K562 (cell line): ENCODE measurements at regions not wholly inside any gene's neighbourhood (a gene's known extent, or its start where the extent isn't known, plus 50 kb on each side); places are given as distances from the start of the nearest gene placed in this dataset.

Experiments
- ATAC-seq: fragments of 200-7000 bp; cut with Tn5 transposase; 3 replicates; pipeline ENCODE4 v1.9.1; 2020; ENCODE audit warnings: moderate library complexity
- BruUV-seq: library from RNA; stranded (reverse); fragments of 400-500 nt; replicated peaks from 2 replicates; lab custom pipeline; 2021; lab: Mats Ljungman, UMichigan
- CTCF ChIA-PET: fragments of 300-600 bp; formaldehyde crosslinking; extraction: SDS; loops from one replicate; lab custom pipeline; 2021; ENCODE audit warnings: low intra/inter-chr PET ratio; lab: Yijun Ruan, JAX
- POLR2A ChIA-PET: fragments of 300-600, 350-650 bp; sonication (Branson Sonifier 250); formaldehyde crosslinking; extraction: SDS; loops from one replicate; lab custom pipeline; 2021; ENCODE audit warnings: antibody characterized with exemption, inconsistent platforms; lab: Yijun Ruan, JAX
- DNase-seq, 4 experiments: peaks; one replicate each; pipeline versions ENCODE4 v3.0.0 to v3.0.0-alpha.2; 2011 to 2018; ENCODE audit warnings: low spot score in 3 of 4, mixed read lengths in 3 of 4; ENCODE audit errors: extremely low read depth in 1 of 4
- FAIRE-seq: peaks from 2 replicates; lab custom pipeline; 2011; peaks lifted over from hg19 to GRCh38; lab: Jason Lieb, UNC
- H2AFZ ChIP-seq: 2 replicates; pipeline ENCODE4 v1.6.0; 2011; ENCODE audit warnings: low read depth, low read length, control low read depth, inconsistent platforms
- H3K27ac ChIP-seq: fragments of 200-600 bp; 3 replicates; pipeline ENCODE4 v1.8.0; 2011; ENCODE audit warnings: low read depth, mild to moderate bottlenecking, control low read depth, inconsistent platforms, low read length, moderate library complexity, mixed read lengths; ENCODE audit errors: extremely low read depth
- H3K27me3 ChIP-seq, 2 experiments: fragments of 300-600 bp in 1 of 2; 2 replicates in 1 of 2; 3 replicates in 1 of 2; pipeline versions ENCODE4 v1.6.0 to v1.8.0; 2011; ENCODE audit warnings: inconsistent platforms in 2 of 2, low read length in 2 of 2, mild to moderate bottlenecking in 1 of 2, mixed read lengths in 1 of 2, moderate library complexity in 1 of 2; ENCODE audit not compliant: control insufficient read depth in 2 of 2, insufficient read depth in 2 of 2
- H3K36me3 ChIP-seq: fragments of 300-600 bp; 3 replicates; pipeline ENCODE4 v1.8.0; 2011; ENCODE audit warnings: mild to moderate bottlenecking, low read length, inconsistent platforms; ENCODE audit not compliant: control insufficient read depth, insufficient read depth
- H3K4me1 ChIP-seq, 2 experiments: fragments of 200-600 bp in 1 of 2; replicated peaks in 1 of 2; 2 replicates in 1 of 2; 3 replicates in 1 of 2; pipeline versions ENCODE4 v1.5.1 to v1.8.0; 2011; ENCODE audit warnings: inconsistent platforms in 2 of 2, low read length in 2 of 2, mild to moderate bottlenecking in 1 of 2, mixed read lengths in 1 of 2, moderate library complexity in 1 of 2; ENCODE audit not compliant: control insufficient read depth in 2 of 2, insufficient read depth in 2 of 2
- H3K4me2 ChIP-seq: 2 replicates; pipeline ENCODE4 v1.6.1; 2011; ENCODE audit warnings: low read length, control low read depth, inconsistent platforms, mixed read lengths; ENCODE audit not compliant: insufficient read depth
- H3K4me3 ChIP-seq: fragments of 200-600 bp; sonication (generic), shearing (Covaris generic); 2 replicates; pipeline ENCODE4 v1.5.1; 2016; ENCODE audit warnings: control low read depth, inconsistent platforms
- H3K79me2 ChIP-seq: fragments of 200-600 bp; 3 replicates; pipeline ENCODE4 v1.8.0; 2011; ENCODE audit warnings: low read length, inconsistent platforms; ENCODE audit not compliant: control insufficient read depth, insufficient read depth
- H3K9ac ChIP-seq, 2 experiments: 2 replicates each; pipeline versions ENCODE4 v1.6.0 to v1.6.1; 2011; ENCODE audit warnings: low read depth in 2 of 2, low read length in 2 of 2, control low read depth in 1 of 2, inconsistent platforms in 1 of 2, mild to moderate bottlenecking in 1 of 2, mixed read lengths in 1 of 2; ENCODE audit not compliant: insufficient read depth in 1 of 2
- H3K9me1 ChIP-seq: one replicate; pipeline ENCODE4 v1.6.0; 2011; ENCODE audit warnings: inconsistent platforms, mild to moderate bottlenecking, low read length, moderate library complexity; ENCODE audit not compliant: control insufficient read depth, insufficient read depth
- H3K9me3 ChIP-seq: replicated peaks from 2 replicates; pipeline ENCODE4 v1.5.1; 2011; ENCODE audit warnings: low read depth, low read length, inconsistent platforms; ENCODE audit not compliant: control insufficient read depth, insufficient read depth
- H4K20me1 ChIP-seq: replicated peaks from 2 replicates; pipeline ENCODE4 v1.6.1; 2011; ENCODE audit warnings: low read length, inconsistent platforms, mixed read lengths; ENCODE audit not compliant: control insufficient read depth, insufficient read depth
- BRCA1 ChIP-seq, 2 experiments: fragments of 450-650 bp in 1 of 2; sonication (generic) in 1 of 2; formaldehyde crosslinking in 1 of 2; IDR thresholded peaks; 2 replicates each; pipeline versions ENCODE4 v1.5.0 to v1.6.1; 2017 to 2020; ENCODE audit warnings: mild to moderate bottlenecking in 1 of 2, missing genetic modification reagents in 1 of 2
- IRF2 ChIP-seq: sonication (generic); formaldehyde crosslinking; IDR thresholded peaks from 2 replicates; pipeline ENCODE4 v1.8.1; 2022; ENCODE audit warnings: mild to moderate bottlenecking, missing genetic modification reagents
- MED1 ChIP-seq: sonication (generic); formaldehyde crosslinking; IDR thresholded peaks from 2 replicates; pipeline ENCODE4 v1.8.1; 2023; ENCODE audit warnings: missing genetic modification reagents, borderline replicate concordance
- NFIC ChIP-seq: fragments of 450-650 bp; IDR thresholded peaks from 2 replicates; pipeline ENCODE4 v1.6.1; 2017; ENCODE audit warnings: mild to moderate bottlenecking, inconsistent platforms
- NONO ChIP-seq, 2 experiments: fragments of 200-400 bp in 1 of 2; fragments of 450-650 bp in 1 of 2; formaldehyde crosslinking in 1 of 2; IDR thresholded peaks; 2 replicates each; pipeline ENCODE4 v1.6.1; 2017; ENCODE audit warnings: low read depth in 2 of 2, mild to moderate bottlenecking in 2 of 2, moderate library complexity in 2 of 2, low read length in 1 of 2
- SMARCA5 ChIP-seq: fragments of 450-650 bp; IDR thresholded peaks from 2 replicates; pipeline ENCODE4 v1.6.1; 2016
- ZNF217 ChIP-seq: sonication (generic); formaldehyde crosslinking; IDR thresholded peaks from 2 replicates; pipeline ENCODE4 v1.8.0; 2022; ENCODE audit warnings: mild to moderate bottlenecking, missing genetic modification reagents
- ZNF354B ChIP-seq: fragments of 250-450 bp; sonication (Bioruptor Pico); IDR thresholded peaks from 2 replicates; pipeline ENCODE4 v1.4.0; 2020
- WGBS: fragments of 100-300 bp; shearing (Covaris generic); methylation state at CpG from one replicate; pipeline ENCODE4 v1.1.6; 2016; ENCODE audit warnings: low coverage, mixed read lengths; ENCODE audit not compliant: insufficient coverage; ENCODE audit errors: missing lambda C conversion rate; 5-methylcytosine and 5-hydroxymethylcytosine counted together
- in situ Hi-C: fragments of 300-500 bp; cut with MboI; formaldehyde crosslinking; loops from 4 replicates; pipeline ENCODE4 v1.15.0; 2018; ENCODE audit warnings: inconsistent platforms, mixed read lengths
- intact Hi-C: fragments of 100-400 bp; cut with micrococcal nuclease; formaldehyde crosslinking; loops from 2 replicates; pipeline ENCODE4 v1.14.2; 2022
- TF ChIP-seq, protein P1 (sequence below): sonication (generic); formaldehyde crosslinking; IDR thresholded peaks from 2 replicates; pipeline ENCODE4 v1.9.0; 2022; ENCODE audit warnings: mild to moderate bottlenecking, missing genetic modification reagents
- TF ChIP-seq, protein P2 (sequence below): fragments of 450-650 bp; formaldehyde crosslinking; IDR thresholded peaks from 2 replicates; pipeline ENCODE4 v1.4.0; 2022; ENCODE audit warnings: missing genetic modification characterization
- TF ChIP-seq, protein P3 (sequence below): sonication (generic); formaldehyde crosslinking; IDR thresholded peaks from 2 replicates; pipeline ENCODE4 v1.9.0; 2022; ENCODE audit warnings: mild to moderate bottlenecking, missing genetic modification reagents
- TF ChIP-seq, protein P4 (sequence below), 2 experiments: fragments of 450-650 bp in 1 of 2; sonication (generic) in 1 of 2; formaldehyde crosslinking in 1 of 2; IDR thresholded peaks; 2 replicates each; pipeline versions ENCODE4 v1.7.1 to v1.9.0; 2016 to 2022; ENCODE audit warnings: inconsistent platforms in 1 of 2, mild to moderate bottlenecking in 1 of 2, missing genetic modification reagents in 1 of 2

DNA sequence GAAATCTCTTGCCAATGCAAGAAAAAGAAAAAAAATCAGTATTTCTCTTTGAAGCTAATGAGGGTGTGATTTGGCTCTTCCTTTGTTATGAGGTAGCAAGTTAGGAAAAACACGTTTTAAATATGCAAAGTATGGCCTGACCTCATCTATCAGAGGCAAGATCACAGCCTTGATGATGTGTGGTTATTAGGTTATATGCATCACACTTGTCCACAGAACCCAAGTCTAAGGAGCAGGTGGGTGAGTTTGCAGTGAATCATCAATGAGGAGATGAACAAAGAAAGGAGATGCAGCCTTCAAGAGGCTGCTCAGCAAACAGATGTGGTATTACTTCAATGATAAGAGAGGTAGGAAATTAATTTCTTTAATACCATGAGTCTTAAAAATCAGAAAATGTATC, 594.8 kb upstream of the CDH5 start:
- no peaks in the 10 kb centered on the region for H3K36me3 ChIP-seq
- no peak overlapping the region for H3K4me2 ChIP-seq
- H3K9me3 ChIP-seq, result peaks cover 19% of the 10 kb centered on the region
- WGBS, result 0% methylated on average over 1 of the region's 1 CpG
- no peak overlapping the region for H3K27ac ChIP-seq
- ChIA-PET CTCF (no interaction called here), POLR2A (no interaction called here)
- no peaks in the 10 kb centered on the region for H3K9me1 ChIP-seq
- no peak overlapping the region for H2AFZ ChIP-seq
- H3K4me1 ChIP-seq, result peaks cover 0 to 21% of the 10 kb centered on the region in 2 experiments; a peak in 2 of 5 replicates
- H3K9ac ChIP-seq, result no peak overlapping the region
- FAIRE-seq (no peak), ATAC-seq (no peak), DNase-seq (no peak)
- no peaks in the 10 kb centered on the region for H3K79me2 ChIP-seq
- intact Hi-C loops (no loop called here), in situ Hi-C loops (no loop called here)
- no peaks in the 10 kb centered on the region for H4K20me1 ChIP-seq
- H3K27me3 ChIP-seq, result no peaks in the 10 kb centered on the region
- BruUV-seq, result no TSS peak
- H3K4me3 ChIP-seq, result no peak overlapping the region
- no peak for TF ChIP-seq SMARCA5
- no peak for TF ChIP-seq ZNF217 (CRISPR knock-in tag)
- TF ChIP-seq NFIC, result no peak
- no peak for TF ChIP-seq BRCA1 (IDR thresholded peaks at IDR 0.05)
- no peak for TF ChIP-seq BRCA1 (CRISPR knock-in tag; IDR thresholded peaks at IDR 0.05)
- no peak for TF ChIP-seq NONO (IDR thresholded peaks at IDR 0.05; ENCODE audit: low read depth in 2 of 2, low read length in 1 of 2)
- TF ChIP-seq, protein P1, sequence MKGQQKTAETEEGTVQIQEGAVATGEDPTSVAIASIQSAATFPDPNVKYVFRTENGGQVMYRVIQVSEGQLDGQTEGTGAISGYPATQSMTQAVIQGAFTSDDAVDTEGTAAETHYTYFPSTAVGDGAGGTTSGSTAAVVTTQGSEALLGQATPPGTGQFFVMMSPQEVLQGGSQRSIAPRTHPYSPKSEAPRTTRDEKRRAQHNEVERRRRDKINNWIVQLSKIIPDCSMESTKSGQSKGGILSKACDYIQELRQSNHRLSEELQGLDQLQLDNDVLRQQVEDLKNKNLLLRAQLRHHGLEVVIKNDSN (CRISPR knock-in tag), result no peak
- TF ChIP-seq IRF2 (CRISPR knock-in tag), result no peak
- TF ChIP-seq, protein P2, sequence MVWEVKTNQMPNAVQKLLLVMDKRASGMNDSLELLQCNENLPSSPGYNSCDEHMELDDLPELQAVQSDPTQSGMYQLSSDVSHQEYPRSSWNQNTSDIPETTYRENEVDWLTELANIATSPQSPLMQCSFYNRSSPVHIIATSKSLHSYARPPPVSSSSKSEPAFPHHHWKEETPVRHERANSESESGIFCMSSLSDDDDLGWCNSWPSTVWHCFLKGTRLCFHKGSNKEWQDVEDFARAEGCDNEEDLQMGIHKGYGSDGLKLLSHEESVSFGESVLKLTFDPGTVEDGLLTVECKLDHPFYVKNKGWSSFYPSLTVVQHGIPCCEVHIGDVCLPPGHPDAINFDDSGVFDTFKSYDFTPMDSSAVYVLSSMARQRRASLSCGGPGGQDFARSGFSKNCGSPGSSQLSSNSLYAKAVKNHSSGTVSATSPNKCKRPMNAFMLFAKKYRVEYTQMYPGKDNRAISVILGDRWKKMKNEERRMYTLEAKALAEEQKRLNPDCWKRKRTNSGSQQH (CRISPR knock-in tag), result no peak
- TF ChIP-seq, protein P3, sequence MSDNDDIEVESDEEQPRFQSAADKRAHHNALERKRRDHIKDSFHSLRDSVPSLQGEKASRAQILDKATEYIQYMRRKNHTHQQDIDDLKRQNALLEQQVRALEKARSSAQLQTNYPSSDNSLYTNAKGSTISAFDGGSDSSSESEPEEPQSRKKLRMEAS (CRISPR knock-in tag), result no peak
- no peak for TF ChIP-seq MED1 (CRISPR knock-in tag)
- TF ChIP-seq ZNF354B (CRISPR knock-in tag), result no peak
- TF ChIP-seq, protein P4, sequence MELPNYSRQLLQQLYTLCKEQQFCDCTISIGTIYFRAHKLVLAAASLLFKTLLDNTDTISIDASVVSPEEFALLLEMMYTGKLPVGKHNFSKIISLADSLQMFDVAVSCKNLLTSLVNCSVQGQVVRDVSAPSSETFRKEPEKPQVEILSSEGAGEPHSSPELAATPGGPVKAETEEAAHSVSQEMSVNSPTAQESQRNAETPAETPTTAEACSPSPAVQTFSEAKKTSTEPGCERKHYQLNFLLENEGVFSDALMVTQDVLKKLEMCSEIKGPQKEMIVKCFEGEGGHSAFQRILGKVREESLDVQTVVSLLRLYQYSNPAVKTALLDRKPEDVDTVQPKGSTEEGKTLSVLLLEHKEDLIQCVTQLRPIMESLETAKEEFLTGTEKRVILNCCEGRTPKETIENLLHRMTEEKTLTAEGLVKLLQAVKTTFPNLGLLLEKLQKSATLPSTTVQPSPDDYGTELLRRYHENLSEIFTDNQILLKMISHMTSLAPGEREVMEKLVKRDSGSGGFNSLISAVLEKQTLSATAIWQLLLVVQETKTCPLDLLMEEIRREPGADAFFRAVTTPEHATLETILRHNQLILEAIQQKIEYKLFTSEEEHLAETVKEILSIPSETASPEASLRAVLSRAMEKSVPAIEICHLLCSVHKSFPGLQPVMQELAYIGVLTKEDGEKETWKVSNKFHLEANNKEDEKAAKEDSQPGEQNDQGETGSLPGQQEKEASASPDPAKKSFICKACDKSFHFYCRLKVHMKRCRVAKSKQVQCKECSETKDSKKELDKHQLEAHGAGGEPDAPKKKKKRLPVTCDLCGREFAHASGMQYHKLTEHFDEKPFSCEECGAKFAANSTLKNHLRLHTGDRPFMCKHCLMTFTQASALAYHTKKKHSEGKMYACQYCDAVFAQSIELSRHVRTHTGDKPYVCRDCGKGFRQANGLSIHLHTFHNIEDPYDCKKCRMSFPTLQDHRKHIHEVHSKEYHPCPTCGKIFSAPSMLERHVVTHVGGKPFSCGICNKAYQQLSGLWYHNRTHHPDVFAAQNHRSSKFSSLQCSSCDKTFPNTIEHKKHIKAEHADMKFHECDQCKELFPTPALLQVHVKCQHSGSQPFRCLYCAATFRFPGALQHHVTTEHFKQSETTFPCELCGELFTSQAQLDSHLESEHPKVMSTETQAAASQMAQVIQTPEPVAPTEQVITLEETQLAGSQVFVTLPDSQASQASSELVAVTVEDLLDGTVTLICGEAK (IDR thresholded peaks at IDR 0.05), result no peak
- TF ChIP-seq, protein P4 (CRISPR knock-in tag; IDR thresholded peaks at IDR 0.05), result no peak
